CD14-positive monocyte (primary cell): ENCODE measurements at regions not wholly inside any gene's neighbourhood (a gene's known extent, or its start where the extent isn't known, plus 50 kb on each side); places are given as distances from the start of the nearest gene placed in this dataset.

Experiments used
- DNase-seq, 3 donors: peaks; one replicate each; pipeline ENCODE4 v3.0.0-alpha.2; 2011 to 2022
- H2AFZ ChIP-seq: 2 replicates; pipeline ENCODE4 v1.6.0; 2012; ENCODE audit warnings: mild to moderate bottlenecking, low read depth, low read length, inconsistent platforms; ENCODE audit not compliant: insufficient read depth, poor library complexity, severe bottlenecking
- H3K27ac ChIP-seq, 2 donors: 1 replicate in 1 of 2; 2 replicates in 1 of 2; pipeline ENCODE4 v1.5.1; 2012 to 2013; ENCODE audit warnings: low read length in 2 of 2, control low read depth in 1 of 2, inconsistent platforms in 1 of 2, low read depth in 1 of 2, mild to moderate bottlenecking in 1 of 2
- H3K27me3 ChIP-seq, 2 donors: one replicate each; pipeline versions ENCODE4 v1.6.0 to v1.6.1; 2011 to 2013; ENCODE audit warnings: low read length in 2 of 2; ENCODE audit not compliant: control insufficient read depth in 2 of 2, insufficient read depth in 2 of 2
- H3K36me3 ChIP-seq, 2 donors: replicated peaks in 1 of 2; 1 replicate in 1 of 2; 2 replicates in 1 of 2; pipeline versions ENCODE4 v1.5.1 to v1.6.1; 2012 to 2013; ENCODE audit warnings: low read length in 2 of 2, control low read depth in 1 of 2, inconsistent platforms in 1 of 2, mild to moderate bottlenecking in 1 of 2; ENCODE audit not compliant: insufficient read depth in 2 of 2, control insufficient read depth in 1 of 2
- H3K4me1 ChIP-seq, 2 donors: 1 replicate in 1 of 2; 2 replicates in 1 of 2; pipeline versions ENCODE4 v1.5.1 to v1.6.1; 2012 to 2013; ENCODE audit warnings: low read length in 2 of 2, control low read depth in 1 of 2, inconsistent platforms in 1 of 2, mild to moderate bottlenecking in 1 of 2, moderate library complexity in 1 of 2; ENCODE audit not compliant: insufficient read depth in 2 of 2, control insufficient read depth in 1 of 2
- H3K4me2 ChIP-seq: replicated peaks from 2 replicates; pipeline ENCODE3; 2012; ENCODE audit warnings: low read length, moderate library complexity, mild to moderate bottlenecking; ENCODE audit not compliant: poor library complexity, severe bottlenecking; ENCODE audit errors: extremely low read depth
- H3K4me3 ChIP-seq, 3 experiments: fragments of 200-600 bp in 1 of 3; sonication (generic) in 1 of 3; replicated peaks in 1 of 3; 1 replicate in 2 of 3; 2 replicates in 1 of 3; pipeline ENCODE4 v1.5.1; 2011 to 2013; ENCODE audit warnings: low read length in 3 of 3, mild to moderate bottlenecking in 3 of 3, control low read depth in 2 of 3, low read depth in 2 of 3, inconsistent platforms in 1 of 3, moderate library complexity in 1 of 3
- H3K79me2 ChIP-seq: 2 replicates; pipeline ENCODE4 v1.6.0; 2012; ENCODE audit warnings: mild to moderate bottlenecking, control low read depth, inconsistent platforms, low read length, moderate library complexity; ENCODE audit not compliant: insufficient read depth
- H3K9ac ChIP-seq: 2 replicates; pipeline ENCODE4 v1.6.0; 2017; ENCODE audit warnings: low read length, mild to moderate bottlenecking; ENCODE audit not compliant: insufficient read depth, poor library complexity, severe bottlenecking
- H3K9me3 ChIP-seq, 2 donors: replicated peaks in 1 of 2; 1 replicate in 1 of 2; 2 replicates in 1 of 2; pipeline versions ENCODE4 v1.5.1 to v1.6.1; 2012 to 2013; ENCODE audit warnings: low read length in 2 of 2, control low read depth in 1 of 2; ENCODE audit not compliant: control insufficient read depth in 1 of 2, insufficient read depth in 1 of 2
- H4K20me1 ChIP-seq: 2 replicates; pipeline ENCODE4 v1.6.0; 2012; ENCODE audit warnings: mild to moderate bottlenecking, low read length, control low read depth, moderate library complexity; ENCODE audit not compliant: insufficient read depth
- H3K27ac Mint-ChIP-seq, 7 donors: one replicate each; pipeline ENCODE4 v1.8.0; 2020; ENCODE audit warnings: mild to moderate bottlenecking in 7 of 7, mixed read lengths in 7 of 7, moderate library complexity in 6 of 7, inconsistent platforms in 2 of 7
- H3K27me3 Mint-ChIP-seq, 3 donors: one replicate each; pipeline ENCODE4 v1.8.0; 2021 to 2022; ENCODE audit warnings: low read depth in 3 of 3, mild to moderate bottlenecking in 3 of 3, mixed read lengths in 3 of 3, moderate library complexity in 3 of 3, inconsistent platforms in 1 of 3
- H3K36me3 Mint-ChIP-seq, 2 donors: one replicate each; pipeline ENCODE4 v1.8.0; 2020; ENCODE audit warnings: mixed read lengths in 2 of 2, inconsistent platforms in 1 of 2, mild to moderate bottlenecking in 1 of 2
- H3K4me1 Mint-ChIP-seq: one replicate; pipeline ENCODE4 v1.8.0; 2020; ENCODE audit warnings: mild to moderate bottlenecking, mixed read lengths
- H3K4me3 Mint-ChIP-seq, 2 donors: one replicate each; pipeline ENCODE4 v1.8.0; 2020; ENCODE audit warnings: mild to moderate bottlenecking in 2 of 2, mixed read lengths in 2 of 2, moderate library complexity in 1 of 2
- H3K9me3 Mint-ChIP-seq, 7 donors: one replicate each; pipeline ENCODE4 v1.8.0; 2020 to 2022; ENCODE audit warnings: mixed read lengths in 7 of 7, mild to moderate bottlenecking in 6 of 7, moderate library complexity in 6 of 7, inconsistent platforms in 2 of 7
- WGBS: methylation state at CpG from one replicate; pipeline ENCODE4 v1.1.5; 2013; ENCODE audit warnings: missing lambda C conversion rate; ENCODE audit not compliant: insufficient coverage; 5-methylcytosine and 5-hydroxymethylcytosine counted together
- intact Hi-C, 2 donors: fragments of 100-400 bp; cut with micrococcal nuclease; formaldehyde crosslinking; loops; one replicate each; pipeline versions ENCODE4 v1.15.0 to v1.15.1; 2023
- TF ChIP-seq, protein P1 (sequence below): fragments of 200-600 bp; IDR thresholded peaks from one replicate; pipeline ENCODE4 v1.8.0; 2022; ENCODE audit warnings: antibody characterized with exemption, mild to moderate bottlenecking

DNA sequence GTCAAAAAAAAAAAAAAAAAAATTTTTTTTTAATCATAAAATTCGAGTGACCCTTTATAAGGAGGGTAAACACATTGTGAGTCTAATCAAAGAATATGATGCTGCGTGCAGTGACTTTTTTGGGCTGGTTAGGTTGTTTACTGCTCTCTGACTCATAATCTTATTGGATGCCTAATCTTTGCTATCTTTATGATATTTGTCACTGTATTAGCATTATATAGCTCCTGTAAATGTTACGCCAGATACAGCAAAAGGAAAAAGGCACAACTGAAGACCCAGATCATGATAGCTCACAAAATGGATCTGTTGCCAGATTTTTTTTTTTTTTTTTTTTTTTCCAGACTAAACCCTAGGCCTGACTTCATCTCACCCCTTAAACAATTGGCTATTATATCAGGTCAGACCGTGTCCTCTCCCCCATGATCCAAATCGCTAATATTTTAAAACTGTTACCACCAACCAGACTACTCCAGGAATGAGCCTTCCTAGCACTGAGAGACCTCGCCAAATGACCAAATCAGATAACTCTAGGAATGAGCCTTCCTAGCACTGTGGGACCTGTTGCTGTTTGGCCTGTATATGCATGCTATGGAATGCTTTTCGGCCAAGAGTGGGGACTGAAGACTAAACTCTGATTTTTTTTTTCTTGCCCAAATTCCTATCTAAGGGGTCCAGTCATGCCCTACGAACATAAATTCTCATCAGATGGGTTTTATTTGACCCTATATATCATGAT, 131.7 kb upstream of the MYO10 start:
- peaks cover 1 to 3% (median 2%) of the 10 kb centered on the region in 3 donors for H3K27me3 Mint-ChIP-seq
- H3K36me3 Mint-ChIP-seq, result no peaks in the 10 kb centered on the region
- no peak overlapping the region for H3K4me3 ChIP-seq
- H3K9ac ChIP-seq, result no peak overlapping the region
- DNase-seq, result no peak
- WGBS, result no CpG with 5 or more reads among the region's 8 CpGs
- peaks cover 0 to 2% of the 10 kb centered on the region in 2 donors for H3K9me3 ChIP-seq
- H3K4me3 Mint-ChIP-seq, result no peak overlapping the region
- peaks cover 0 to 5% (median 4%) of the 10 kb centered on the region in 7 donors for H3K9me3 Mint-ChIP-seq
- H3K27ac ChIP-seq, result no peak overlapping the region
- no peaks in the 10 kb centered on the region for H3K4me1 ChIP-seq
- intact Hi-C loops, result no loop called here
- no peaks in the 10 kb centered on the region for H3K27me3 ChIP-seq
- TF ChIP-seq, protein P1, sequence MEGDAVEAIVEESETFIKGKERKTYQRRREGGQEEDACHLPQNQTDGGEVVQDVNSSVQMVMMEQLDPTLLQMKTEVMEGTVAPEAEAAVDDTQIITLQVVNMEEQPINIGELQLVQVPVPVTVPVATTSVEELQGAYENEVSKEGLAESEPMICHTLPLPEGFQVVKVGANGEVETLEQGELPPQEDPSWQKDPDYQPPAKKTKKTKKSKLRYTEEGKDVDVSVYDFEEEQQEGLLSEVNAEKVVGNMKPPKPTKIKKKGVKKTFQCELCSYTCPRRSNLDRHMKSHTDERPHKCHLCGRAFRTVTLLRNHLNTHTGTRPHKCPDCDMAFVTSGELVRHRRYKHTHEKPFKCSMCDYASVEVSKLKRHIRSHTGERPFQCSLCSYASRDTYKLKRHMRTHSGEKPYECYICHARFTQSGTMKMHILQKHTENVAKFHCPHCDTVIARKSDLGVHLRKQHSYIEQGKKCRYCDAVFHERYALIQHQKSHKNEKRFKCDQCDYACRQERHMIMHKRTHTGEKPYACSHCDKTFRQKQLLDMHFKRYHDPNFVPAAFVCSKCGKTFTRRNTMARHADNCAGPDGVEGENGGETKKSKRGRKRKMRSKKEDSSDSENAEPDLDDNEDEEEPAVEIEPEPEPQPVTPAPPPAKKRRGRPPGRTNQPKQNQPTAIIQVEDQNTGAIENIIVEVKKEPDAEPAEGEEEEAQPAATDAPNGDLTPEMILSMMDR, result no peak
- no peaks in the 10 kb centered on the region for H3K36me3 ChIP-seq
- no peak overlapping the region for H3K27ac Mint-ChIP-seq
- H3K4me2 ChIP-seq, result no peak overlapping the region
- H2AFZ ChIP-seq, result no peak overlapping the region
- H4K20me1 ChIP-seq, result no peaks in the 10 kb centered on the region
- H3K79me2 ChIP-seq, result no peaks in the 10 kb centered on the region
- H3K4me1 Mint-ChIP-seq, result no peaks in the 10 kb centered on the region

DNA sequence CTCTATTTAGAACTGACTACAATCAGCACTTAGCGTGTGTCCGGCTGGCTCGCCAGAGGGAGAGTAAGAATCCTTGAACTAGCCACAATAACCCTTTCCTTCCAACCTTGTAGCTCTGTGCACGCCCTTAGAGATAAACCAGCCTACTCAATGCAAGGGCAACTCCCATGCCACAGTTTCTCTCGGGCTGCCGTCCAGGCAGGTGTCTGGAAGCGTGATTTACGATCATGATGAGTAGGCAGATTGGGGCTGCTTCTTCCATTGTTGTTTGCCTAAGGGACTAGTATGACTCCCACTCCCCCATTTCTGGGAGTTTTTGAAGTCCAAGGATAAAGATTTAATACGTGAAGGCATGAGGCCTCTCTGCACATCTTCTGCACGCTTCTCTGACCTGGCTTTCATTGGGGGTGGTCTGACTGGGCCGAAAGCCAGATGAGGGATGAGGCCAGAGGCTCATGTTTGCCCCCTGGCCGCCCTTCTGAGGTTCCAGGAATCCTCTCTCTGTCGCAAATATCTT, 134.0 kb upstream of the MYO10 start:
- Histone ChIP-seq H4K20me1 (no peaks in the 10 kb centered on the region), H3K79me2 (no peaks in the 10 kb centered on the region), H3K4me3 (no peak overlapping the region), H3K9ac (no peak overlapping the region), H3K4me2 (no peak overlapping the region), H2AFZ (no peak overlapping the region), H3K9me3 (no peaks in the 10 kb centered on the region), H3K4me1 (no peaks in the 10 kb centered on the region), H3K36me3 (no peaks in the 10 kb centered on the region), H3K27me3 (no peaks in the 10 kb centered on the region), H3K27ac (no peak overlapping the region)
- peaks cover 2 to 8% (median 4%) of the 10 kb centered on the region in 3 donors for H3K27me3 Mint-ChIP-seq
- no peaks in the 10 kb centered on the region for H3K4me1 Mint-ChIP-seq
- H3K9me3 Mint-ChIP-seq, result peaks cover 0 to 7% (median 1%) of the 10 kb centered on the region in 7 donors
- TF ChIP-seq, protein P1, result no peak
- peak overlapping the region in 1 of 7 donors; percentile 46 for H3K27ac Mint-ChIP-seq
- intact Hi-C loops, result no loop called here
- 100% methylated on average over 2 of the region's 13 CpGs for WGBS
- no peak for DNase-seq
- no peak overlapping the region for H3K4me3 Mint-ChIP-seq
- H3K36me3 Mint-ChIP-seq, result no peaks in the 10 kb centered on the region
